OCI-LY1 (cell line): ENCODE measurements at regions not wholly inside any gene's neighbourhood (a gene's known extent, or its start where the extent isn't known, plus 50 kb on each side); places are given as distances from the start of the nearest gene placed in this dataset.

Experiments
- H2AFZ ChIP-seq: fragments of 200-600 bp; sonication (generic), shearing (Covaris generic); 2 replicates; pipeline ENCODE4 v1.6.0; 2014; ENCODE audit warnings: antibody characterized with exemption, mild to moderate bottlenecking, low read length
- H3F3A ChIP-seq: fragments of 200-600 bp; sonication (generic), shearing (Covaris generic); 2 replicates; pipeline ENCODE4 v1.6.0; 2014; ENCODE audit warnings: mild to moderate bottlenecking, antibody characterized with exemption, low read length, moderate library complexity; ENCODE audit not compliant: insufficient read depth
- H3K27ac ChIP-seq: fragments of 200-600 bp; sonication (generic); 2 replicates; pipeline ENCODE4 v1.5.1; 2014; ENCODE audit warnings: low read length, mixed run types, mild to moderate bottlenecking, low read depth; ENCODE audit not compliant: poor library complexity, severe bottlenecking
- H3K27me3 ChIP-seq: fragments of 200-600 bp; sonication (generic); 2 replicates; pipeline ENCODE4 v1.6.0; 2014; ENCODE audit warnings: antibody characterized with exemption, mild to moderate bottlenecking, low read length, moderate library complexity; ENCODE audit not compliant: insufficient read depth
- H3K36me3 ChIP-seq: fragments of 200-600 bp; sonication (generic); 2 replicates; pipeline ENCODE4 v1.6.1; 2014; ENCODE audit warnings: mild to moderate bottlenecking, antibody characterized with exemption, low read length, moderate library complexity, mixed read lengths; ENCODE audit not compliant: insufficient read depth
- H3K4me1 ChIP-seq: fragments of 200-600 bp; sonication (generic); 2 replicates; pipeline ENCODE4 v1.5.1; 2014; ENCODE audit warnings: mild to moderate bottlenecking, low read length, moderate library complexity; ENCODE audit not compliant: insufficient read depth, severe bottlenecking
- H3K4me2 ChIP-seq: fragments of 200-600 bp; sonication (generic), shearing (Covaris generic); 2 replicates; pipeline ENCODE4 v1.6.1; 2014; ENCODE audit warnings: low read length
- H3K4me3 ChIP-seq: fragments of 200-600 bp; sonication (generic); 2 replicates; pipeline ENCODE4 v1.5.1; 2014; ENCODE audit warnings: low read length, low read depth, mild to moderate bottlenecking, mixed read lengths; ENCODE audit not compliant: poor library complexity, severe bottlenecking
- H3K79me2 ChIP-seq: fragments of 200-600 bp; shearing (Covaris generic); 2 replicates; pipeline ENCODE4 v1.6.1; 2016; ENCODE audit warnings: mixed run types, low read length, mixed read lengths; ENCODE audit not compliant: insufficient read depth
- H3K9ac ChIP-seq: fragments of 200-600 bp; sonication (generic), shearing (Covaris generic); 2 replicates; pipeline ENCODE4 v1.6.1; 2014; ENCODE audit warnings: mild to moderate bottlenecking, low read length, mixed read lengths
- H3K9me2 ChIP-seq: fragments of 200-600 bp; sonication (generic), shearing (Covaris generic); 2 replicates; pipeline ENCODE4 v1.6.1; 2014; ENCODE audit warnings: low read depth, mild to moderate bottlenecking, low read length, mixed read lengths
- H3K9me3 ChIP-seq: fragments of 200-600 bp; shearing (Covaris generic); 2 replicates; pipeline ENCODE4 v1.6.1; 2014; ENCODE audit warnings: low read length, mixed read lengths
- H4K20me1 ChIP-seq: fragments of 200-600 bp; sonication (generic), shearing (Covaris generic); 2 replicates; pipeline ENCODE4 v1.6.0; 2016; ENCODE audit warnings: mild to moderate bottlenecking, low read length; ENCODE audit not compliant: insufficient read depth
- EZH2 ChIP-seq: fragments of 200-600 bp; sonication (generic), shearing (Covaris generic); IDR thresholded peaks from 2 replicates; pipeline ENCODE4 v1.8.0; 2017; ENCODE audit warnings: borderline replicate concordance, mixed run types, mild to moderate bottlenecking, antibody characterized with exemption, low read length, moderate library complexity, mixed read lengths
- TF ChIP-seq, protein P1 (sequence below): fragments of 200-600 bp; sonication (generic), shearing (Covaris generic); IDR thresholded peaks from 2 replicates; pipeline ENCODE4 v1.5.1; 2017; ENCODE audit warnings: mild to moderate bottlenecking, antibody characterized with exemption, low read length, moderate library complexity, mixed read lengths

DNA sequence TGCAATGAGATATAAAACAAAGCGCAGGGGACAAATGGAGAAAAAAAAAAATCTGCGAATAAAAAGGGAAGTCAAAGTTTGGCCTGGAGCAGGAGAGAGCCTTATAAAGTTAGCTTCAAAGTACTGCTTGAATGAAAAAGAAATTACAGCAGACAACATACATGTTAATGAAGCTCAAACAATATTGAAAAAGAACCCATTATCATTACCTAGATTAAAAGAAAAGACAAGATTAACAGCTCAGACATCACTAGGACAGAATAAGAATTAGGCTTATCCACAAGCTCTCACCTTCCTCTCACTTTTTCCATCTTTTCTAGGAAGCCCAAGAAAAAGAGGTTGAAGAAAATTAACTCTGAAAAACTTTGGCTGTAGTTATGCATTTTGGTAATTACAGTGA, 503.5 kb downstream of the ETNK1 start:
- Histone ChIP-seq H3K9ac (no peak overlapping the region), H3K36me3 (no peaks in the 10 kb centered on the region)
- TF ChIP-seq, protein P1, sequence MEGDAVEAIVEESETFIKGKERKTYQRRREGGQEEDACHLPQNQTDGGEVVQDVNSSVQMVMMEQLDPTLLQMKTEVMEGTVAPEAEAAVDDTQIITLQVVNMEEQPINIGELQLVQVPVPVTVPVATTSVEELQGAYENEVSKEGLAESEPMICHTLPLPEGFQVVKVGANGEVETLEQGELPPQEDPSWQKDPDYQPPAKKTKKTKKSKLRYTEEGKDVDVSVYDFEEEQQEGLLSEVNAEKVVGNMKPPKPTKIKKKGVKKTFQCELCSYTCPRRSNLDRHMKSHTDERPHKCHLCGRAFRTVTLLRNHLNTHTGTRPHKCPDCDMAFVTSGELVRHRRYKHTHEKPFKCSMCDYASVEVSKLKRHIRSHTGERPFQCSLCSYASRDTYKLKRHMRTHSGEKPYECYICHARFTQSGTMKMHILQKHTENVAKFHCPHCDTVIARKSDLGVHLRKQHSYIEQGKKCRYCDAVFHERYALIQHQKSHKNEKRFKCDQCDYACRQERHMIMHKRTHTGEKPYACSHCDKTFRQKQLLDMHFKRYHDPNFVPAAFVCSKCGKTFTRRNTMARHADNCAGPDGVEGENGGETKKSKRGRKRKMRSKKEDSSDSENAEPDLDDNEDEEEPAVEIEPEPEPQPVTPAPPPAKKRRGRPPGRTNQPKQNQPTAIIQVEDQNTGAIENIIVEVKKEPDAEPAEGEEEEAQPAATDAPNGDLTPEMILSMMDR, result no peak
- TF ChIP-seq EZH2, result no peak

DNA sequence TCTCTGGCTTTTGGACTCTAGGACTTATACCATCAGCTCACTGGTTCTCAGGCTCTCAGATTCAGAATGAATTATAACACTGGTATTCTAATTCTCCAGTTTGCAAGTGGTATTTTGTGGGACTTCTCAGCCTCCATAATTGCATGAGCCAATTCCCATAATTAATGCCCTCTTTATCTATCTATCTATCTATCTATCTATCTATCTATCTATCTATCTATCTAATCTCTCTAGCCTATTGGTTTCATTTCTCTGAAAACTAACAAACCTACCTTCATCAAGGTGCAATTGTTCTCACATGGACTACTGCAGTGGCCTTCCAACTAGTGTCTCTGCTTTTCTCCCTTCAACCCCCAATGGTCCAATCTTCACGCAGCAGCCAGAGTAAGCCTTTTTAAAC, 507.4 kb downstream of the ETNK1 start:
- H3K9ac ChIP-seq, result no peak overlapping the region
- no peaks in the 10 kb centered on the region for H3K36me3 ChIP-seq
- H3K27ac ChIP-seq, result no peak overlapping the region
- no peaks in the 10 kb centered on the region for H4K20me1 ChIP-seq
- no peaks in the 10 kb centered on the region for H3K27me3 ChIP-seq
- TF ChIP-seq, protein P1, result no peak
- TF ChIP-seq EZH2, result no peak
- no peaks in the 10 kb centered on the region for H3K79me2 ChIP-seq
- no peak overlapping the region for H3K4me3 ChIP-seq
- no peak overlapping the region for H3K4me2 ChIP-seq
- H3K4me1 ChIP-seq, result no peaks in the 10 kb centered on the region
- H3K9me3 ChIP-seq, result no peaks in the 10 kb centered on the region
- no peak overlapping the region for H2AFZ ChIP-seq
- no peaks in the 10 kb centered on the region for H3K9me2 ChIP-seq
- no peaks in the 10 kb centered on the region for H3F3A ChIP-seq

More for the DNA sequence above, 503.5 kb downstream of the ETNK1 start:
- no peaks in the 10 kb centered on the region for H3F3A ChIP-seq
- no peaks in the 10 kb centered on the region for H3K27me3 ChIP-seq
- no peaks in the 10 kb centered on the region for H4K20me1 ChIP-seq
- H3K9me2 ChIP-seq, result no peaks in the 10 kb centered on the region
- H3K4me2 ChIP-seq, result no peak overlapping the region
- H3K27ac ChIP-seq, result no peak overlapping the region
- no peak overlapping the region for H3K4me3 ChIP-seq
- H3K9me3 ChIP-seq, result no peaks in the 10 kb centered on the region
- H3K4me1 ChIP-seq, result no peaks in the 10 kb centered on the region
- H3K79me2 ChIP-seq, result no peaks in the 10 kb centered on the region
- no peak overlapping the region for H2AFZ ChIP-seq

DNA sequence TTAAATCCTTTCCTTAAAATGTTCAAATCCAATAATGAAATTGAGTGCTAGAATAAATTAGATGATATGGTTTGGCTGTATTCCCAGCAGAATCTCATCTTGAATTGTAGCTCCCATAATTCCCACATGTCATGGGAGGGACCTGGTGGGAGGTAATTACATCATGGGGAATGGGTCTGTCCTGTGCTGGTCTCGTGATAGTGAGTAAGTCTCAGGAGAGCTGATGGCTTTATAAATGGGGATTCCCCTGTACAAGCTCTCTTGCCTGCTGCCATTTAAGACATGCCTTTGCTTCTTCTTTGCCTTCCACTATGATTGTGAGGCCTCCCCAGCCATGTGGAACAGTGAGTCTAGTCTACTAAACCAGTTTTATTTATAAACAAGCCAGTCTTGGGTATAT, 508.5 kb downstream of the ETNK1 start:
- TF ChIP-seq, protein P1, result no peak
- no peak for TF ChIP-seq EZH2

More for the DNA sequence above, 508.5 kb downstream of the ETNK1 start:
- H3K36me3 ChIP-seq, result no peaks in the 10 kb centered on the region
- H3K9me2 ChIP-seq, result no peaks in the 10 kb centered on the region
- H3K27me3 ChIP-seq, result no peaks in the 10 kb centered on the region
- no peak overlapping the region for H2AFZ ChIP-seq
- H3K9me3 ChIP-seq, result no peaks in the 10 kb centered on the region
- H3K4me3 ChIP-seq, result no peak overlapping the region
- H4K20me1 ChIP-seq, result no peaks in the 10 kb centered on the region
- H3K4me1 ChIP-seq, result no peaks in the 10 kb centered on the region
- no peaks in the 10 kb centered on the region for H3F3A ChIP-seq
- H3K9ac ChIP-seq, result no peak overlapping the region
- no peak overlapping the region for H3K4me2 ChIP-seq
- H3K27ac ChIP-seq, result no peak overlapping the region
- H3K79me2 ChIP-seq, result no peaks in the 10 kb centered on the region
